Inflammatory macrophage treated with lipopolysaccharide for 1 hour (primary cell): ENCODE measurements at regions not wholly inside any gene's neighbourhood (a gene's known extent, or its start where the extent isn't known, plus 50 kb on each side); places are given as distances from the start of the nearest gene placed in this dataset.

Source experiments
- DNase-seq, 2 donors: peaks; one replicate each; pipeline ENCODE4 v3.0.0-alpha.2; 2020 to 2022

- peak; percentile 39 to 62 for DNase-seq
Observed at GRCh38 chrX:8971116-8971515, 62.8 kb downstream of the FAM9B start.

- DNase-seq, result no peak
Observed at GRCh38 chrX:8969378-8969777, 64.5 kb downstream of the FAM9B start.

GRCh38 chrX:8967461-8967860 lies 66.5 kb downstream of the FAM9B start:
- no peak for DNase-seq

GRCh38 chrX:8960957-8961468 lies 72.9 kb downstream of the FAM9B start:
- DNase-seq, result peak; percentile 30 to 36

- DNase-seq, result no peak
Observed at GRCh38 chrX:8955511-8955910, 78.4 kb downstream of the FAM9B start.

- DNase-seq, result no peak
Observed at GRCh38 chrX:8946563-8946962, 87.4 kb downstream of the FAM9B start.

- DNase-seq, result no peak
Observed at GRCh38 chrX:8939322-8939721, 94.6 kb downstream of the FAM9B start.

GRCh38 chrX:8927701-8928100 lies 106.2 kb downstream of the FAM9B start:
- DNase-seq, result no peak

GRCh38 chrX:8927066-8927635 lies 106.8 kb downstream of the FAM9B start:
- no peak for DNase-seq

GRCh38 chrX:8921615-8922014 lies 112.3 kb downstream of the FAM9B start:
- no peak for DNase-seq

- DNase-seq, result no peak
Observed at GRCh38 chrX:8919801-8920200, 114.1 kb downstream of the FAM9B start.

- DNase-seq, result no peak
Observed at GRCh38 chrX:8916697-8917096, 115.5 kb upstream of the FAM9A start.

- no peak for DNase-seq
Observed at GRCh38 chrX:8914681-8915080, 113.5 kb upstream of the FAM9A start.

GRCh38 chrX:8913655-8914409 lies 112.6 kb upstream of the FAM9A start:
- DNase-seq, result no peak

GRCh38 chrX:8907688-8908087 lies 106.5 kb upstream of the FAM9A start:
- DNase-seq, result no peak

GRCh38 chrX:8906299-8906938 lies 105.2 kb upstream of the FAM9A start:
- DNase-seq, result no peak

GRCh38 chrX:8897259-8897658 lies 96.1 kb upstream of the FAM9A start:
- DNase-seq, result no peak

GRCh38 chrX:8890794-8891193 lies 89.6 kb upstream of the FAM9A start:
- DNase-seq, result no peak

- DNase-seq, result no peak
Observed at GRCh38 chrX:8887004-8887403, 85.8 kb upstream of the FAM9A start.

- peak in 1 of 2 donors; percentile 34 for DNase-seq
Observed at GRCh38 chrX:8879750-8880149, 78.6 kb upstream of the FAM9A start.

GRCh38 chrX:8873956-8874355 lies 72.8 kb upstream of the FAM9A start:
- DNase-seq, result no peak

- DNase-seq, result no peak
Observed at GRCh38 chrX:8873102-8873501, 71.9 kb upstream of the FAM9A start.

GRCh38 chrX:8870411-8870810 lies 69.2 kb upstream of the FAM9A start:
- DNase-seq, result no peak

- no peak for DNase-seq
Observed at GRCh38 chrX:8869812-8870211, 68.6 kb upstream of the FAM9A start.
